HAP-1 (cell line): ENCODE measurements at regions not wholly inside any gene's neighbourhood (a gene's known extent, or its start where the extent isn't known, plus 50 kb on each side); places are given as distances from the start of the nearest gene placed in this dataset.

Source experiments
- DNase-seq, 2 experiments: peaks; one replicate each; pipeline ENCODE4 v3.0.0-alpha.2; 2016 to 2020; ENCODE audit warnings: low spot score in 2 of 2
- H3K27me3 ChIP-seq: fragments of 250-450 bp; sonication (Bioruptor Pico); 2 replicates; pipeline ENCODE4 v1.5.1; 2020; ENCODE audit warnings: low read depth, mild to moderate bottlenecking, moderate library complexity
- H3K36me3 ChIP-seq: fragments of 250-450 bp; sonication (Bioruptor Pico); replicated peaks from 2 replicates; pipeline ENCODE4 v1.5.1; 2020; ENCODE audit warnings: mild to moderate bottlenecking
- H3K4me1 ChIP-seq: fragments of 250-450 bp; sonication (Bioruptor Pico); 2 replicates; pipeline ENCODE4 v1.5.1; 2020; ENCODE audit warnings: mild to moderate bottlenecking
- H3K4me3 ChIP-seq: fragments of 250-450 bp; sonication (Bioruptor Pico); 2 replicates; pipeline ENCODE4 v1.5.1; 2020; ENCODE audit warnings: mild to moderate bottlenecking, moderate library complexity
- H3K9me3 ChIP-seq: fragments of 250-450 bp; sonication (Bioruptor Pico); 2 replicates; pipeline ENCODE4 v1.5.1; 2020; ENCODE audit warnings: mild to moderate bottlenecking, moderate library complexity
- in situ Hi-C: fragments of 300-500 bp; cut with MboI; formaldehyde crosslinking; loops from 3 replicates; pipeline ENCODE4 v1.14.3; 2020; ENCODE audit warnings: low sequenced_read_pairs, inconsistent platforms, mixed read lengths

GRCh38 chr10:21069929-21070700 lies 173.0 kb upstream of the NEBL start:
- H3K9me3 ChIP-seq: no peaks in the 10 kb centered on the region
- peaks cover 8% of the 10 kb centered on the region for H3K27me3 ChIP-seq
- no peak overlapping the region for H3K4me3 ChIP-seq
- DNase-seq: peak; percentile 76 to 95
- H3K36me3 ChIP-seq: no peaks in the 10 kb centered on the region
- in situ Hi-C loops: no loop called here
- H3K4me1 ChIP-seq: peaks cover 15% of the 10 kb centered on the region

DNA sequence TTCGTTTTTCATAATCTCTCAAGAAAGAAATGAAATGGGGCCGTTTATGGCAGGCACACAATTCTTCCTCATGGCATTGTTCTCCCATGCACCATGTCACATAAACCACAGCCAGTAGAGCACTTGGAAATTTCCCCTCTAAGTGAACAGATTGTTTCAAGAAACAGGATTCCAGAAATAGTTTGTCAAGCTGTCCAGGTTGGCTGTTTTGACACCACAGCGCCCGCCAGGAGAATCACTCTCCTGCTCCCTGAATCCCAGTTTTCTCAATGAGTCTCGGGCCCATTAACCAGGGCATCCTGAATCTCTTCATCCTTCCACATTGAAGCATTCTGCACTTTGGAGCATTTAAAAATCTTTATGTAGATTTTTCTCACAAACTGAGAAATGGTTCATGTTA lies 172.2 kb upstream of the NEBL start:
- Histone ChIP-seq H3K27me3 (peaks cover 15% of the 10 kb centered on the region), H3K4me3 (no peak overlapping the region), H3K36me3 (no peaks in the 10 kb centered on the region), H3K9me3 (no peaks in the 10 kb centered on the region), H3K4me1 (peaks cover 15% of the 10 kb centered on the region)
- no peak for DNase-seq
- in situ Hi-C loops: no loop called here

DNA sequence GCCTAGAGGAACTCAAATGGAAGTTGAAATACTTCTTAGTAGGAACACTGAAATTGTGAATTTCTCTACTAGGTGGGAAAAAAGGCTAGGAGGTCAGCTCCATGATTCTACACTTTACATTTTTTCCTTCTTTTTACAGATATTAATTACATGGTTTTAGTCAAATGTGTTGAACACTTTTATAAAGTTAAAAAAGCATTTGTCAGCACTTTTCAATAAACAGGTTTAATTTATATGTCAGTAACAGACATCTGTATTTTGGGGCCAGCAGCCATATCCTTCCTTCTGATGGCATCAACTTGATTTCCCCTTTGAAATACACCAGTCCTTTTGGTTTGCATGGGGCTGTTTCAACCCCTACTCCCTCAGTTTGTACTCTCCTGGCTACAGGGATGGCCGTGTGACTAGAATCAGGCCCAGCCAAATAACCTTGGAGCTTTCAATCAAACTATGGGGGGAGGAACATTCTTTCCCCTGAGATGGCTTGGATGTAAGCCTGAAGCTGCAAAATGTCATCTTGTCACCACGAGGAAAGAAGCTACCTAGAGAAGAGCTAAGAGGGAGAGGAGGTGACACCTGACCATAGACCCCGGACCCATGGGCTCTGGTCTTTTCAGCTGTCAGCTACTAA lies 171.0 kb upstream of the NEBL start:
- Histone ChIP-seq H3K36me3 (no peaks in the 10 kb centered on the region), H3K4me1 (peaks cover 15% of the 10 kb centered on the region), H3K9me3 (no peaks in the 10 kb centered on the region), H3K27me3 (peaks cover 15% of the 10 kb centered on the region), H3K4me3 (no peak overlapping the region)
- in situ Hi-C loops: no loop called here
- DNase-seq: no peak

DNA sequence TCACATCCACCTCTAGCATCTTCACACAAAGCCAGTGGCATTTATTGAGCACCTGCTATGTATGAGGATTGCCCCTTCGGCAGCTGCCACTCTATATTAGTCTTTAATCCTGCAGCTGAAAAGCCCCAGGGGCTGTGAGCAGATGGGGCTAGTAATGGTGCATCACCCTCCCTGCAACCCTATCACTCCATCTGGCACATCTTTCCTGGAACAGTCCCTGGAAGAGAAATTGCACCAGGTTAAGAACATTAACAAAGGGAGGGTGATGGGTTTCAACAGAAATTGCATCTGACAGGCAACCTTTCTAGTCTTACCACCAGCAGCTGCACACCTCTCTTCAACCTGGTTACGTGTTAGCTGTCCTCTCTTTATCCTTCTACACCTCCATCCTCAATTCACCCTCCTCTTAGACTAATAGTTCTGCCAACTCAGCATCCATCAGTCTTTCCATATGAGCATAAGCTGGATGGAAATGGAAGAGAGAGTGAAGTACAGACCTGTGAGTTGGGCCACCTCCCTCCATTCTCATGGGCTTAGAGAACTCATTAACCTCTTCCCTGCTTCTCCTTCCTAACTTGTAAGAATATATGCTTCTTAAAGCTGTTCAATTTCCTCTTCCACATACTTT lies 168.6 kb upstream of the NEBL start:
- H3K36me3 ChIP-seq: no peaks in the 10 kb centered on the region
- H3K27me3 ChIP-seq: peaks cover 15% of the 10 kb centered on the region
- H3K9me3 ChIP-seq: no peaks in the 10 kb centered on the region
- peaks cover 15% of the 10 kb centered on the region for H3K4me1 ChIP-seq
- H3K4me3 ChIP-seq: no peak overlapping the region
- in situ Hi-C loops: no loop called here
- DNase-seq: no peak

DNA sequence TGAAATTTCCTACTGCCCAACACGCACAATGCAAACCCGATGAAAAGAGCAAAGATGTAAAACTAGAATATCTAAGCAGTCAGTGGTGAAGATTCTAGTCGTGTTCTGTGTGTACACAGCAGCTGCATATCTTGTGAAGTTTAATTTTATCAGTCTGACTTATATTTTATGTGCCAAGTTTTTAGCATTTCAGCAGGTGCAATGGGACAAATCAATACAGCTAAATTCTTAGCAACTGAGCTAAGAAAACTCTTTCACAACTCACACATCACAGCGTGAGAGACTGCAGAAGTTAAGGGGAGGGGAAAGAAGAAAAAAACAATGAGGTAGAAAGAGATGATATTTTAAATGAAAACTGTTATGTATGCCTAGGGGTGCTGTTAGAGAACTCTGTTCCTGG lies 164.9 kb upstream of the NEBL start:
- in situ Hi-C loops: no loop called here
- Histone ChIP-seq H3K4me3 (no peak overlapping the region), H3K9me3 (peaks cover 3% of the 10 kb centered on the region; the same call in 1 of the 2 replicates), H3K4me1 (no peaks in the 10 kb centered on the region), H3K27me3 (peaks cover 15% of the 10 kb centered on the region), H3K36me3 (no peaks in the 10 kb centered on the region)
- no peak for DNase-seq

GRCh38 chr10:21061184-21061583 lies 164.1 kb upstream of the NEBL start:
- peaks cover 12% of the 10 kb centered on the region for H3K27me3 ChIP-seq
- DNase-seq: no peak
- H3K4me1 ChIP-seq: no peaks in the 10 kb centered on the region
- no peak overlapping the region for H3K4me3 ChIP-seq
- H3K36me3 ChIP-seq: no peaks in the 10 kb centered on the region
- peaks cover 3% of the 10 kb centered on the region; the same call in 1 of the 2 replicates for H3K9me3 ChIP-seq
- in situ Hi-C loops: no loop called here

DNA sequence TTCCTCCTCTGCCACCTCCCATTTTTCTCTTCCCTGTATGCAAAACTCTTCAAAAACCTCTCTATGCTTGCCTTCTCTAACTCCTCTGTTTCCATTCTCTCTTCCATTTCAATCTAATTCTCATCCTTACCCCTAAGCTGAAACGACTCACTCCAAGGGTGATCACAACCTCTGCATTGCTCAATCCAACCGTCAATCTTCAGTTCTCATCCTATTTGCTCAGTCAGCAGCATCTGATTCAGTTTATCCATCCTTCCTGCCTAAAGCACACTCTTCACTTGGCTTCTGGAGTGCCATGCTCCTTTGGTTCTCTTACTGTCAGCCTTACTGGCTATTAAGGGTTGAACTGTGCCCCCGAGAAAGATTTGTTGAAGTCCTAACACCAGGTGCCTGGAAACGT lies 163.5 kb upstream of the NEBL start:
- in situ Hi-C loops: no loop called here

DNA sequence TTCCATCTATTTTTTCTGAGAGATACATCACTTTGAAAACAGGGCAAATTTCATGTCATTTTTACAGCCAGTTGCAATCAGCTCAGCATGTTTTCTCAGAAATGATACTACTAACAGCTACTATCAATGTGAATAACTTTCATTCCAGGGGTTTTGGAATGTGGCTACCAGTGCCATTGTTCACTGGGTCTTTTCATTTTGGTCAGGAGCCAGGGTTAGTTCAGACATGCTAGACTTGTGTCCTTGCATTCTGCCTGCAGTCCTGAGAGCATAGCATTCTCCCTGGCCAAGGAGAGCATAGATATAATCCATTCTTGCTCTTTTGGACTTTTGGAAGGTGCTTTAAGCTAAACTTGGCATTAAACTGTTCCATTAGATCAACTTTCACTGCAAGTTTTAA lies 160.9 kb upstream of the NEBL start:
- peaks cover 3% of the 10 kb centered on the region; the same call in 1 of the 2 replicates for H3K9me3 ChIP-seq
- no peaks in the 10 kb centered on the region for H3K4me1 ChIP-seq
- DNase-seq: no peak
- H3K36me3 ChIP-seq: no peaks in the 10 kb centered on the region
- H3K27me3 ChIP-seq: no peaks in the 10 kb centered on the region
- in situ Hi-C loops: no loop called here
- no peak overlapping the region for H3K4me3 ChIP-seq

More for the DNA sequence above, 163.5 kb upstream of the NEBL start:
- no peaks in the 10 kb centered on the region for H3K4me1 ChIP-seq
- H3K27me3 ChIP-seq: peaks cover 10% of the 10 kb centered on the region
- H3K36me3 ChIP-seq: no peaks in the 10 kb centered on the region
- peaks cover 3% of the 10 kb centered on the region; the same call in 1 of the 2 replicates for H3K9me3 ChIP-seq
- no peak for DNase-seq
- no peak overlapping the region for H3K4me3 ChIP-seq

DNA sequence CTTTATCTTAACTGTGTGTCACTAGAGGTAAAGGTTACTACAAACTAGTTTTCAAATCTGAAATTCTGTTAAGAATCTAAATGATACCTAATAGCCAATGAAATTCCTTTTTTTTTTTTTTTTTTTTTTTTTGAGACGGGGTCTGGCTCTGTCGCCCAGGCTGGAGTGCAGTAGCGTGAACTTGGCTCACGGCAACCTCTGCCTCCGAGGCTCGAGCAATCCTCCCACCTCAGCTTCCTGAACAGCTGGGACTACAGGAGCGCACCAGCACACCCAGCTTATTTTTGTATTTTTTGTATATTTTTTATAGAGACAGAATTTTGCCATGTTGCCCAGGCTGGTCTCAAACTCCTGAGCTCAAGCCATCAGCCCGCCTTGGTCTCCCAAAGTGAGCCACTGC lies 160.3 kb upstream of the NEBL start:
- Histone ChIP-seq H3K36me3 (no peaks in the 10 kb centered on the region), H3K9me3 (peaks cover 3% of the 10 kb centered on the region; the same call in 1 of the 2 replicates), H3K27me3 (no peaks in the 10 kb centered on the region), H3K4me3 (no peak overlapping the region), H3K4me1 (no peaks in the 10 kb centered on the region)
- no peak for DNase-seq
- in situ Hi-C loops: no loop called here

DNA sequence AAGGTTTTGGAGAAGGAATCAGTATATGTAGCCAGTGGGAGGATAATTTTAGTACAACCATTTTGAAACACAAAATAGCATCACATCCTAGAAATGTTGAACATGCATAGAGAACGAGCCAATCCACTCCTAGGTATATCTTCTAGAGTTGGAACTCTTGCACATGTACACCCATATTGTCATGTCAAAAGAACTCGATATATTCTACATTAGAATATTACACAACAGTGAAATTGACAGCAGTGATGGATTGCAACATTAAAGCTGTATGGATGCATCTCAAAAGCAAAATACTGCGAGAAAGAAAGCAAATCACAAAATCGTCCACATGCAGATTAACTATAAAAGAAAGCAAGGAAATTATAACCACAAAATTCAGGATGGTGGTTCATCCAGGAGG lies 159.3 kb upstream of the NEBL start:
- H3K4me1 ChIP-seq: no peaks in the 10 kb centered on the region
- in situ Hi-C loops: no loop called here
- H3K4me3 ChIP-seq: no peak overlapping the region
- no peaks in the 10 kb centered on the region for H3K36me3 ChIP-seq
- no peak for DNase-seq
- H3K9me3 ChIP-seq: peaks cover 3% of the 10 kb centered on the region; the same call in 1 of the 2 replicates
- no peaks in the 10 kb centered on the region for H3K27me3 ChIP-seq

GRCh38 chr10:21055339-21056135 lies 158.4 kb upstream of the NEBL start:
- in situ Hi-C loops: no loop called here
- H3K27me3 ChIP-seq: no peaks in the 10 kb centered on the region

DNA sequence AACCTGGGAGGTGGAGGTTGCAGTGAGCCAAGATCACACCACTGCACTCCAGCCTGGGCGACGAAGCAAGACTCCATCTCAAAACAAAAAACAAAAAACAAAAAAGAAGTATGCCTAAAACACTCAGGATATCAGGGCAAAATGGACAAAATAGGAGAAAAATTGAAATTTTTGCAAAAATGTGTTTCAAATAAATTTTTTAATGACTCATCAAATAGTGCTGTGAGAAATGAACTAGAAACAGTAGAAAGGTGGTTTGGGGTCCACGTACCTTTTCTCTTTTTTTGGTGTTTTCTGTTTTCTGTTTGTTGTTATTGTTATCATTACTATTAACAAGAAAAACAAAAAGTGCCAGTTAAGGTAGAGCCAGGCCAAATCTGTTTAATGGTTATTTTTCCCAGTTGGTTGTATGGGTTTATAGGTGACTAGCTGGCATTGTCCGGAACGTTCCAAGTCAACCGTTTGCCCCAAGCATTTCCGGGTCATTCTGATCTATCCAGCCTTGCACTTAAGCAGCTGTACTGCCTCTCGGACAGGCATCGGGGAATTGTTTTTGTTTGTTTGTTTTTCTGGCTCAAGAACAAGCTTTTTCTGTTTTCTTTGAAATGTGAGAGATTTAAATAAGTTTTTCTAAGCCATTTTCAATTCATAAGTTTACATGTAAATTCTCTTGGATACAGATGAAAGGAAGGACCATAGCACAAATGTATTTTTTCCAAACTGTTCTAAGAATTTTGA lies 157.0 kb upstream of the NEBL start:
- peaks cover 3% of the 10 kb centered on the region; the same call in 1 of the 2 replicates for H3K27me3 ChIP-seq
- in situ Hi-C loops: no loop called here
- no peak overlapping the region for H3K4me3 ChIP-seq
- peaks cover 3% of the 10 kb centered on the region; the same call in 1 of the 2 replicates for H3K9me3 ChIP-seq
- DNase-seq: no peak
- H3K4me1 ChIP-seq: no peaks in the 10 kb centered on the region
- no peaks in the 10 kb centered on the region for H3K36me3 ChIP-seq

More at GRCh38 chr10:21055339-21056135, 158.4 kb upstream of the NEBL start:
- peaks cover 3% of the 10 kb centered on the region; the same call in 1 of the 2 replicates for H3K9me3 ChIP-seq
- no peak for DNase-seq
- H3K4me1 ChIP-seq: no peaks in the 10 kb centered on the region
- H3K36me3 ChIP-seq: no peaks in the 10 kb centered on the region
- H3K4me3 ChIP-seq: no peak overlapping the region

DNA sequence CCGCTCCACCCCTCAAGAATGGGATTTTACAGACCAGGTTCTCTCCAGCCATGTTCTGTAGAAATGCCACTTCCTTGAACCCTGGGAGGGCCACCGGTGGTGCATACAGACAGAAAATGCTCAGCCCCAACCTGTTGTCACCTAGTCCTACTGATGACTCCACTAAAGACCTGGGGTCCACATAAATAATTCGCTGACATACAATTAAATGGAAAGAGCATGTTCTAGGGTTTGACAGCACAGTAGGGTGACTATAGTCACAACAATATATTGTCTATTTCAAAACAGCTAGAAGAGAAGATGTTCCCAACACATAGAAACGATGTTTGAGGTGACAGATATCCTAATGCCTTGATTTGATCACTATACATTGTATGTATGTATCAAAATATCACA lies 155.6 kb upstream of the NEBL start:
- Histone ChIP-seq H3K9me3 (no peaks in the 10 kb centered on the region), H3K4me3 (no peak overlapping the region), H3K4me1 (no peaks in the 10 kb centered on the region), H3K27me3 (peaks cover 3% of the 10 kb centered on the region; the same call in 1 of the 2 replicates), H3K36me3 (no peaks in the 10 kb centered on the region)
- in situ Hi-C loops: no loop called here
- no peak for DNase-seq
